LNCaP clone FGC (cell line): ENCODE measurements at regions not wholly inside any gene's neighbourhood (a gene's known extent, or its start where the extent isn't known, plus 50 kb on each side); places are given as distances from the start of the nearest gene placed in this dataset.

Experiments
- DNase-seq: peaks from one replicate; pipeline ENCODE4 v3.0.0-alpha.2; 2011; ENCODE audit warnings: low read depth
- H3K4me3 ChIP-seq: 2 replicates; pipeline ENCODE4 v1.5.1; 2011; ENCODE audit warnings: mild to moderate bottlenecking, low read depth, low read length, control low read depth
- CTCF ChIP-seq: IDR thresholded peaks from 2 replicates; pipeline ENCODE4 v1.5.1; 2012; ENCODE audit warnings: mild to moderate bottlenecking; ENCODE audit not compliant: control insufficient read depth, insufficient read depth; ENCODE audit errors: extremely low read depth

GRCh38 chr10:92756201-92757065 lies 66.7 kb downstream of the HHEX start:
- TF ChIP-seq CTCF: no peak
- no peak for DNase-seq
- H3K4me3 ChIP-seq: no peak overlapping the region

GRCh38 chr10:92757066-92757710 lies 67.4 kb downstream of the HHEX start:
- 0 out of 2 replicates have a peak, but pooled peaks have one; percentile 4 for TF ChIP-seq CTCF
- H3K4me3 ChIP-seq: no peak overlapping the region
- DNase-seq: peak; percentile 82

GRCh38 chr10:92757711-92758104 lies 68.0 kb downstream of the HHEX start:
- no peak for DNase-seq
- no peak for TF ChIP-seq CTCF
- no peak overlapping the region for H3K4me3 ChIP-seq

GRCh38 chr10:92758594-92758993 lies 68.8 kb downstream of the HHEX start:
- DNase-seq: peak; percentile 43
- no peak for TF ChIP-seq CTCF
- no peak overlapping the region for H3K4me3 ChIP-seq

GRCh38 chr10:92760609-92761008 lies 70.9 kb downstream of the HHEX start:
- TF ChIP-seq CTCF: no peak
- no peak for DNase-seq
- no peak overlapping the region for H3K4me3 ChIP-seq

GRCh38 chr10:92761571-92761970 lies 71.8 kb downstream of the HHEX start:
- DNase-seq: no peak
- TF ChIP-seq CTCF: no peak
- no peak overlapping the region for H3K4me3 ChIP-seq
